ENCODE measurements at regions not wholly inside any gene's neighbourhood (a gene's known extent, or its start where the extent isn't known, plus 50 kb on each side); places are given as distances from the start of the nearest gene placed in this dataset.

- TF ChIP-seq, protein P1, sequence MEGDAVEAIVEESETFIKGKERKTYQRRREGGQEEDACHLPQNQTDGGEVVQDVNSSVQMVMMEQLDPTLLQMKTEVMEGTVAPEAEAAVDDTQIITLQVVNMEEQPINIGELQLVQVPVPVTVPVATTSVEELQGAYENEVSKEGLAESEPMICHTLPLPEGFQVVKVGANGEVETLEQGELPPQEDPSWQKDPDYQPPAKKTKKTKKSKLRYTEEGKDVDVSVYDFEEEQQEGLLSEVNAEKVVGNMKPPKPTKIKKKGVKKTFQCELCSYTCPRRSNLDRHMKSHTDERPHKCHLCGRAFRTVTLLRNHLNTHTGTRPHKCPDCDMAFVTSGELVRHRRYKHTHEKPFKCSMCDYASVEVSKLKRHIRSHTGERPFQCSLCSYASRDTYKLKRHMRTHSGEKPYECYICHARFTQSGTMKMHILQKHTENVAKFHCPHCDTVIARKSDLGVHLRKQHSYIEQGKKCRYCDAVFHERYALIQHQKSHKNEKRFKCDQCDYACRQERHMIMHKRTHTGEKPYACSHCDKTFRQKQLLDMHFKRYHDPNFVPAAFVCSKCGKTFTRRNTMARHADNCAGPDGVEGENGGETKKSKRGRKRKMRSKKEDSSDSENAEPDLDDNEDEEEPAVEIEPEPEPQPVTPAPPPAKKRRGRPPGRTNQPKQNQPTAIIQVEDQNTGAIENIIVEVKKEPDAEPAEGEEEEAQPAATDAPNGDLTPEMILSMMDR (IDR thresholded peaks at IDR 0.05; ENCODE audit: borderline replicate concordance, control extremely low read depth, extremely low read depth, insufficient read depth, missing control alignments), result no peak
- in situ Hi-C loops (cut with MboI; ENCODE audit: low sequenced_read_pairs, unreplicated experiment), result no loop called here
- no peak for DNase-seq (ENCODE audit: low spot score)
Measured at GRCh38 chr21:27740084-27740483, 773.2 kb upstream of the ADAMTS5 start.

GRCh38 chr21:27739187-27739586, 772.3 kb upstream of the ADAMTS5 start:
- TF ChIP-seq, protein P1 (IDR thresholded peaks at IDR 0.05; ENCODE audit: borderline replicate concordance, control extremely low read depth, extremely low read depth, insufficient read depth, missing control alignments), result no peak
- in situ Hi-C loops (cut with MboI; ENCODE audit: low sequenced_read_pairs, unreplicated experiment), result no loop called here
- DNase-seq (ENCODE audit: low spot score), result no peak

DNA sequence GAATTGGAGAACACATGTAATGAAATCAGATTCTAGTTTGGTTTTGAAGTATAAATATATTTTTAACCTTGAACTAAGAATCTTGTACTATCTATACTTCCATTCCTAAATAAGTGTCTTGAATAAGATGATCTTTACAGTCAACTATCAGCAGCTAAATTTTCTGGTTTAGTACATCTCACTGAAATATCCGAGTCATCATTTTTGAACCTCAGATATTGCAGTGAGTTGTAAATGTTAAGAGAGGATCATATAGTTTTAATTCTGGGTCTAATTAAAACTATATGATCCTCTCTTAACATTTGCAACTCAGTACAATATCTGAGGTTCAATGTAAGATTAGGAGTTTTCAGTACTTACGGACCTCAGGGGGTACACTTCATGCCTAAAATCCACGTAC, 768.8 kb upstream of the ADAMTS5 start:
- in situ Hi-C loops (cut with MboI; ENCODE audit: low sequenced_read_pairs, unreplicated experiment), result no loop called here
- no peak for DNase-seq (ENCODE audit: low spot score)
- TF ChIP-seq, protein P1 (IDR thresholded peaks at IDR 0.05; ENCODE audit: borderline replicate concordance, control extremely low read depth, extremely low read depth, insufficient read depth, missing control alignments), result no peak

- in situ Hi-C loops (cut with MboI; ENCODE audit: low sequenced_read_pairs, unreplicated experiment), result no loop called here
- TF ChIP-seq, protein P1 (IDR thresholded peaks at IDR 0.05; ENCODE audit: borderline replicate concordance, control extremely low read depth, extremely low read depth, insufficient read depth, missing control alignments), result no peak
- no peak for DNase-seq (ENCODE audit: low spot score)
Measured at GRCh38 chr21:27734146-27734545, 767.3 kb upstream of the ADAMTS5 start.

DNA sequence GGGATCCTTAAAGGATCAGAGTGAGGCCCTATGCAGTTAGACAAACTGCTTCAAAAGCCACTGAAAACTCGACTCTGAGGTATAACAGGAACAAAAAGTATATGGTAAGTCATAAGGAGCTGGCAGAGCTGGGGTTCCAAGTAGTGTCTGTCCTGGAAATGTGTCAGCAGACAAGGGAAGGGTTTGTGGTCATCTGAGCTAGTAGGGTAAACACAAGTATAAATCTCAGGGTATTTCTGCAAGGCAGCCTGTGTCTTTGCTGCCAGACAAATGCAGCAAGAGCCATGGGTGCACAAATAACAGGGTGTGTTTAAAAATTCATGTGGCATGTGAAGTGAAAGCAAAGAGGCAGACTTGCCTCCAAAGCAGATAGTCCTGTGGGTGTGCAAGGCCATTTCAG, 759.0 kb upstream of the ADAMTS5 start:
- TF ChIP-seq, protein P1 (IDR thresholded peaks at IDR 0.05; ENCODE audit: borderline replicate concordance, control extremely low read depth, extremely low read depth, insufficient read depth, missing control alignments), result no peak
- no peak for DNase-seq (ENCODE audit: low spot score)
- in situ Hi-C loops (cut with MboI; ENCODE audit: low sequenced_read_pairs, unreplicated experiment), result no loop called here

GRCh38 chr21:27722095-27722494, 755.2 kb upstream of the ADAMTS5 start:
- TF ChIP-seq, protein P1 (IDR thresholded peaks at IDR 0.05; ENCODE audit: borderline replicate concordance, control extremely low read depth, extremely low read depth, insufficient read depth, missing control alignments), result no peak
- in situ Hi-C loops (cut with MboI; ENCODE audit: low sequenced_read_pairs, unreplicated experiment), result loop anchor here (25.0 kb wide), 1 partner anchor 885 kb away; the partner anchor contains the start of gene ADAMTS1
- no peak for DNase-seq (ENCODE audit: low spot score)

DNA sequence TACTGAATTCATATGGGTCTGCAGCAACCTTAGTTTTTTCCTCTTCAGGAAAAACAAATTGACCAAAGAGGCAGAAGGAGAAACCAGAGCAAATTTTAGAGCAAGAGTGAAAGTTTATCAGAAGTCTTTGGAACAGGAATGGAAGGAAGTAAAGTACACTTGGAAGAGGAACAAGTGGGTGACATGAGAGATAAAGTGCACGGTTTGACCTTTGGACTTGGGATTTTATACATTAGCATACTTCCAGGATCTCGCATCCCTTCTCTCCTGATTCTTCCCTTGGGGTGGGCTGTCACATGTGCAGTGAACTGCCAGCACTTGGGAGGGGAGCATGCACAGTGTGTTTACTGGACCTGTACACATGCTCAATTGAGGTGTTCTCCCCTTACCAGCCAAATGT, 754.8 kb upstream of the ADAMTS5 start:
- TF ChIP-seq, protein P1 (IDR thresholded peaks at IDR 0.05; ENCODE audit: borderline replicate concordance, control extremely low read depth, extremely low read depth, insufficient read depth, missing control alignments), result no peak
- no peak for DNase-seq (ENCODE audit: low spot score)
- in situ Hi-C loops (cut with MboI; ENCODE audit: low sequenced_read_pairs, unreplicated experiment), result loop anchor here (25.0 kb wide), 1 partner anchor 884 kb away; the partner anchor contains the start of gene ADAMTS1
